ENCODE measurements at regions not wholly inside any gene's neighbourhood (a gene's known extent, or its start where the extent isn't known, plus 50 kb on each side); places are given as distances from the start of the nearest gene placed in this dataset.

DNA sequence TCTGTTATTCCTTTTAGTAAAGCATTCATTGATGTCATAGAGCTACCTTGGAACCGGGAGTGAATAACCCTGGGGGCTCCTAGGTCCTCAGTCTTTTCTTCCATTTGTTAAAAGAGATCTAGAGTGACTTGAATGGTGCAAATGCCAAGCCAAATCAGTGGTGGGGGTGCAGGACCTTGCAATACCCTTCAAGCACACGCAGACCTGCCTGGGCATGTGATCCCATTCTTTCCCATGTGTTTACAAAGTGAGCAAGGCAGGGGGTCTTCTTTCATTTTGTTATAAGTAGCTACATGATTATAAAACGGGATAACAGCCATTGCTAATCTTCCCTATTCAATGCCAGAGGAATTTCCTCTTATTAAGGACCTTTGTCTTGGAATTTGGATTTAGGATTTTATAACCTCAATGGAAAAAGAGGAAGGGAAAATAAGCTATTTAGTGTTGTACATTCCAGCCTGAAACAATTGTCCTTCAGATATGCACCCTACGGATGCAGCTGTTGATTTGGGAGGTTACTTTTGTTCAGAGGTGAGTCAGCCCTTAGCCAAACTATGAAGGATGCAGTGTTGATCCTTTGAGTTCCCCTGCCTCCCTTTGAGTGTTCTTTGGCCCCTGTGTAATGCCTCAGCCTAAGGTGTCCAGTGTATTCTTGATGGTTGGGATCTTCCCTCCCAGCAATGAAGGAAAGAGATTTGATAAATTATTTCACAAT lies 623.8 kb upstream of the HTR2C start:
- ATAC-seq: no peak
- intact Hi-C loops (cut with micrococcal nuclease): no loop called here
- no peak for DNase-seq

DNA sequence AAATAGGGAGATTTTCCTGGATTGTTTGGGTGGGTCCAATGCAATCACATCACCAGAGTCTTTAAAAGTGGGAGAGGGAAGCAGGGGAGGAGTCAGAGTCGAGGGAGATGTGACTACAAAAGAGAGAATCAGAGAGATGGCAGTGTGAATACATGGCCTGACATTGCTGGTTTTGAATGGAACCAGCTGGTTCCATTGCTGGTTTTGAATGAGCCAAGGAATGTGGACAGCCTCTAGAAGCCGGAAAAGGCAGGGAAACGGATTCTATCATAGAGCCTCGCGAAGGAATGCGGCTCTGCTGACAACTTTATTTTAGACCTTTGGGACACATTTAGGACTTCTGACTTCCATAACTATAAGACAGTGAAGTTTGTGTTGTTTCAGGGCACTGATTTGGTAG lies 627.0 kb upstream of the HTR2C start:
- no peak for ATAC-seq
- intact Hi-C loops (cut with micrococcal nuclease): no loop called here
- no peak for DNase-seq

DNA sequence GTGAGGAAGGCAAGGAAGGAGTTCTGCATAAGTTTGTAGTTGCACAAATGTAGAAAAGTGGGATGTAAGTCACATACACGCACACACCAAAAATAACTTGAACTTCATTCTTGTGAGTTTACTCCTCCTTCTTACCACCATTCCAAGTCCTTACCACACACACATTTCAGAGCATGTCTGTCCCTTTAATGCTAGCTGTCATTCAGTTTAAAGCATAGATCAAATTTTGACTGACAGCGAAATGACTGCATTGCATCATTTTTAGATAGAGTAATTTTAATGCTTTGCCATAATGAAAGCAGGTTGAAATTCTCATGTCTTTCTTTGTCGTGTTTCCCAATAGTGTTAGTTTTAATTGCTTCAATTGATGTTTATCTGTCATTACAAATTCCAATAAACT lies 629.6 kb upstream of the HTR2C start:
- intact Hi-C loops (cut with micrococcal nuclease): no loop called here
- ATAC-seq (no peak), DNase-seq (no peak)

DNA sequence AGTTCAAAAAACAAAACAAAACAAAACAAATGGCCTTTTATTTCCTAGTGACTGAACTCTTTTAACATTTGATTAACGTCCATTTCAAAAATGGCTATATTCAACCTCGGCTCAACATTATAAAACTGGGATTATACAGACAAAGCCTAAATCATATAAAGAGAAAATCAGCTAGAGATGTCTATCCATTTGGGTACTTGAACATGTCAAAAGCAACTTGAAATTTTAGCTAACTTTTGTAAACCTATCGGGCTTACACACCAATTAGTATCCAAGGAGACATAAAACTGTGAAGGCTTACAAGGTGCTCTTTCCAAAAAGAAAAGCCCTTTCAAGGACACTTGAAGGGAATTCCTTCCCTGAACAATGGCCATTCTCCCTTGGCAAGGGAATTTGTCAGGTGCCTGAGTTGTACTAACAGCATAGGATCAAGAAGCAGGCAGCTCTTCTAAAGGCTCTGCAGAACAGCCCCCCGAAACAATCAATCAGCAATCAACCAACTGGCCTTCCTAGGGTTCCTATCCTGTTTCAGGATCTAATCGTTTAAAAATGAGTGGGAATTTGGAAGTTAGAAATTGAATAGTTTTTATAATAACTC lies 633.7 kb upstream of the HTR2C start:
- no peak for DNase-seq
- intact Hi-C loops (cut with micrococcal nuclease): no loop called here
- no peak for ATAC-seq

DNA sequence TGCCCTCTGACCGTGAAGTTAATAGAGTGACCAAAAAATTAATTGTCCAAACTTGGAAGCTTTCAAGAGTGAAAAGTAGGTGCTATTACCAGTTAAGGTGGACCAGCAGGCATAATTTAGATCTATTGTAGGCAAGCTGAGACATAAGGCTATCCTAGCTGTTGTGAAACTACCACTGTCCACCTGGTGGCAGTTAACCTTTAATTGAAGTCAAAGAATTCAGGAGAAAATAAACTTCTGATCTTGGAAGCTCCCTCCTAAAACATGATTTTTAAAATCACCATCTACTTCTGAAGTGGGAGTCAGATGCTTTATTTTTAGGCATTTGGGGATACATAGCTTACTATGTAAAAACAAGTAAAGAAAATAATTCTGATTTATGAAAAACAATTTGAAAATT lies 636.3 kb upstream of the HTR2C start:
- ATAC-seq (no peak), DNase-seq (no peak)
- intact Hi-C loops (cut with micrococcal nuclease): no loop called here

DNA sequence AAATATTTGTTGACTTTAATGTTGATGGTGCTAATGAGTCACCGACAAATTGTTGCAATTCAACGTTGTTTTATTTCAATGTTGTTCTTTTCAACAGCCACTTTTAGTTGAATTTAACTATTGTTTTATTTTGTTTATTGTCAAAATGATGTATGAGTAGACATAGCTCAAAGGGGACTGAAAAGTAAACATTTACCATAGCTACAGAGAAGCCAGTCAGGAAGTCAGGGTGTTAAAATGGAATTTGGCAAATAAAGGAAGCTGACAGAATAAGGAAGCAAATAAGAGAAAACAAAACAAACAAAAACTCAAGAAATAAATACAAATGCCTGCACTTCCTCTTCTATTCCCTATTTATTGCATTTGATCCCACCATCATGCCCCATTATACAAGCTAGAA lies 648.4 kb upstream of the HTR2C start:
- intact Hi-C loops (cut with micrococcal nuclease): no loop called here
- no peak for DNase-seq
- ATAC-seq: no peak

DNA sequence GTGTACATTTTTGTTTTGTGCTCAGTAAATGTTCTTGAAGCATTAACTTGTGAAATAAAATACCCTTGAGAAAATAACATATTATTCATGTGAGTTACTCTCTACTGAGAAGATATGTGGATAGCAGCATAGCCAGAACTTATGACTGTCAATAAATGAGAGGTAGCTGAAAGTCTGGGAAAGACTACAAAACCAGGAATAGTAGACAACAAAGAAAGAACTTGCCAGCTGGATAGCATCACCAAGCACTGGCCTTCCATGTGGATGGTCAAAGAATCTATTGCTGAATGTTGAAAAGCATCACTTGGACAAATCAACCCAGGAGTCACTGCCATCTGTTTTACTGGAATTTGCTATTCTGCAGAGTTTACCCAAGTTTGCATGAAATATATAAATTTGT lies 650.0 kb upstream of the HTR2C start:
- ATAC-seq: no peak
- DNase-seq: no peak
- intact Hi-C loops (cut with micrococcal nuclease): no loop called here

DNA sequence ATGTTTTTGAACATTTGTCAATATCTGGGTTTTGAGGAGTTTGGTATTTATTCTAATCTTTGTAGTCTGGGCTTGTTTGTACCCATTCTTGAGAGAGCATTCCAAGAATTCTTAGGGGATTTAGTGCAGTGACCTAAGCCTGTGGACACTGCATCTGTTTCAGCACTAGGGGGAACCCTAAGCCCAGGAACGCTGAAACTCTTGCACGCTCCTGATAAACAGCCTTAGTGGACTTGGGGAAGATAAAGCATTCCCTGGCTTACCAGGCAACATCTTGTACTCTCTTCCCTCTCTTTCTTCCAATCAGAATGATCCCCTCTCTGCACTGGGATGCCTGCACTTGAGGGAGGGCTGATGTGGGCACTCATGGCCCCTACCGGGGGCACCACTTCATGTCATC lies 654.9 kb upstream of the HTR2C start:
- intact Hi-C loops (cut with micrococcal nuclease): no loop called here
- DNase-seq: no peak
- ATAC-seq: no peak

DNA sequence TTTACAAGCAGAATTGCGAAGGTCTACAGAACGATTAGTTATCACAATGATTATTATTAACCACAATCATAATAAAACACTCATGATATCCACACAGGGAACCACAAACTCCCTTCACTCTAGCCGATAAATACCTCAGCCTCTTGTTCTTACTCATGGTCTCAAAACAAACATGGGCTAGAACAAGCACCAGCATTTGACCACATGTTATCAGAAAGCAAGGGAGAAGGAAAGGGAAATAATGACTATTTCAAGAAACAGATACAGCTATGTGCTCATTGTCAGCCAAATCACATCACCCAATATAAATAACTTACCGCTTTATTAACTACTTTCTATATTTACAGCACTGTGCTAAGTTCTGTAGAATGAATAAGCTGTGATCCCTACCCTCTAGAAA lies 663.2 kb upstream of the HTR2C start:
- no peak for DNase-seq
- intact Hi-C loops (cut with micrococcal nuclease): no loop called here
- ATAC-seq: no peak

DNA sequence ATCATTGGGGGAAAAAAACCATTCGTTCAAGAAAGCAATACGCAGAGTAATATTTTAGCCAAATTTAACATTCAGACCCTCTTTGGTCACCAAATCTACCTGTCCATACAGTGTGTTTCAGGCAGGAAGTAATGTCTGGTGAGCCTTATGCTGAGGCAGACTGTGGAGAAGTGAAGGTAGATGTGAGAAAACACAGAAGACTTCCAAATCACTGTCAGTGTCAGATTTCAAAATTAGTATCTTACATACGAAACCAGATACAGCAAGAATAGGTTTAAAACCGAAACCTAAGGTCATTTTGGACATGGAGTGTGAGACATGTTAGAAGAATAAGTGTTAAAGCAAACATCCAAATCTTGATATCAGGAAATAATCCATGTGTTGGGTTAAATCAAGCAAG lies 664.5 kb upstream of the HTR2C start:
- intact Hi-C loops (cut with micrococcal nuclease): no loop called here
- DNase-seq (no peak), ATAC-seq (no peak)

DNA sequence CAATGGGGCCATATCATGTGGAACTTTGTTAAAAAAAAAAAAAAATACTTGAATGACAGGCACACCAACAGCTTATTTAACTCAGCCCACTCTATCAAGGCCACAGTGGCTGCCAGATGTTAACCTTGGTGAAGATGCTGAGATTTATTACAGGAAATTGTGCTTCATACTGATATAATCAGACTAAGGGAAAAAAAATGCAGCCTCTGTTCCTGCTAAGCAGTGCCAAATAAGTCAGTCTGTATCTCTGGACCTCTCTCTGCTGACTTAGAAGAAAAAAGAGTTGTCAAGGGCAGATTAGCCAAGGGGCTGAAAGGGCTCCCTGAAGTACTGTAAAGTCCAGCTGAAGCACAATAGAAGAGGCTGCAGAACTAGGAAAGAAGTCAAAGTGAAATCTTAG lies 677.7 kb upstream of the HTR2C start:
- DNase-seq: no peak
- ATAC-seq: peak; percentile 39
- intact Hi-C loops (cut with micrococcal nuclease): no loop called here

DNA sequence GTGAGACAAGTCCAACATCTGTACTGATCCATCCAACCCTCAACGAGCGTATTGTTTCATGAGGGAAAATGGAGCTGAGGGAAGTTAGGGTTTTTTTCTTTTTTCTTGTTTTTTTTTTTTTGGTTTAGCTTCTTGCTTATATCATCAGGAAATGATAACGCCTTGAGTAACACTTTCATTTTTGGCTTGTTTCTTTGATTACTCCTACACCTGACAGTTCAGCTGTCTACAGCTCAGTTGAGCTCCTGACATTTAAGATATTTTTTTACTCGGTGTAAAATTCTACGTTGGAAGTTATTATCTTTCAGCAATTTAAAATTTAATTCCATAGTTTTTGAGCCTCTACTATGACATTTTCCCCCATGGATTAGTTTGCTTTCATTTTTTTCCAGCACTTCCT lies 691.0 kb upstream of the HTR2C start:
- intact Hi-C loops (cut with micrococcal nuclease): no loop called here
- no peak for DNase-seq
- no peak for ATAC-seq

DNA sequence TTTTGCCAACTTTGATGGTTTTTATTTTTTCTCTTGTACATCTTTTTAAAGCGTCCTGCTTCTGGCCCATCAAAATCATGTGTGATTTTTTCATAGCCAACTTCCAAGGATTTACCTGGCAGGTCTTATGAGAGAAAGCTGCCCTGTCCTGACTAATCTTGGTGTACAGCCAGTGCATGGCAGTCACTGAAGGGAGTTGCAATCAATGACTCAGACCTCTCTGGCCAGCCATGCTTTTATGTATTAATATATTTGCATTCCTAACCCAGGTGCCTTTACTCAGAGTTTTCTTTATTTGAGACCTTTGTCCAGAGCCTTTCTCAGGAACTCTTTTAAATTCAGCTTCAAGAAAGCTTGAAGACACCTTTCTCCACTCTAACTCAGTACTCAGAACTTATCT lies 691.5 kb upstream of the HTR2C start:
- DNase-seq (no peak), ATAC-seq (no peak)
- intact Hi-C loops (cut with micrococcal nuclease): no loop called here

DNA sequence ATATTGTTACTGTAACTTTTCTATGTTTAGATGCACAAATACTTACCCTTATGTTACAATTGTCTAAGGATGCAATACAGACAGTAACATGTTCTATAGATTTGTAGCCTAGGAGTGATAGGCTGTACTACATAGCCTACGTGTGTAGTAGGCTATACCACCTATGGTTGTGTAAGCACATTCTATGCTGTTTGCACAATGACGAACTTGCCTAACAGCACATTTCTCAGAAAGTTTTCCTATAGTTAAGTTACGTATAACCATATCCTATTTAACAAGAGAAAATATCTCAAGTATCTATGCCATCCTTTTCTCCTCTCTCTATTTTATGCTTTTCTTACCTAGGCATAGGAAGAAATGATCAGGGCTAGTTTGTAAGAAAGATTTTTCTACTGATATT lies 710.8 kb upstream of the HTR2C start:
- intact Hi-C loops (cut with micrococcal nuclease): no loop called here
- no peak for DNase-seq
- no peak for ATAC-seq

DNA sequence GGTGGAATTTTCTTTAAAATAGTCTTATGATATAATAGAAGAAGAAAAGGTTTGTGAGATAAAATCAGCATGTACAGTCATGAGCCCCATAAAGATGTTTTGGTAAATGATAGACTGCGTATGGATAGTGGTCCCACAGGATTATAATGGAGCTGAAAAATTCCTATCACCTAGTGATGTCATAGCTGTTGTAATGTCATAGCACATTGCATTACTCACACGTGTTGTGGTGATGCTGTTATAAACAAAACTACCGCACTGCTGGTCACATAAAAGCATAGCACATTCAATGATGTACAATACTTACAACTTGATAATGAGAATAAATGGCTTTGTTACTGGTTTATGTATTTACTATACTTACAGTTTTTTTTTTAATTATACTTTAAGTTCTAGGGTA lies 715.2 kb upstream of the HTR2C start:
- intact Hi-C loops (cut with micrococcal nuclease): no loop called here
- ATAC-seq (no peak), DNase-seq (no peak)

DNA sequence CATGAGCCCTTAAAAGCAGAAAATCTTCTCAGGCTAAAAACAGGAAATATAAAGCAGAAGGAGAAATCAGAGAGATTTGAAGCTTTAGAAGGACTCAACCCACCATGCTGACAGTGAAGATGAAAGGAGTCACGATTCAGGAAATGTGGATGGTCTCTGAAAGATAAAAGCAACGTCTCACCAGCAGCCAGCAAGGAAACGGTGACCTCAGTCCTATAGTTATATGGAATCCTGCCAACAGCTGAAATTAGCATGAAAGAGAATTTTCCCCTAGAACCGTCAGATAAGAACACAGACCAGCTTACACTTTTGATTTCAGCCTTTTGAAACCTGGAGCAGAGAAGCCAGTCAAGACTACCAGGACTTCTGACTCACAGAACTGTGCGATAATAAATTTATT lies 715.7 kb upstream of the HTR2C start:
- intact Hi-C loops (cut with micrococcal nuclease): no loop called here
- DNase-seq: no peak
- no peak for ATAC-seq

DNA sequence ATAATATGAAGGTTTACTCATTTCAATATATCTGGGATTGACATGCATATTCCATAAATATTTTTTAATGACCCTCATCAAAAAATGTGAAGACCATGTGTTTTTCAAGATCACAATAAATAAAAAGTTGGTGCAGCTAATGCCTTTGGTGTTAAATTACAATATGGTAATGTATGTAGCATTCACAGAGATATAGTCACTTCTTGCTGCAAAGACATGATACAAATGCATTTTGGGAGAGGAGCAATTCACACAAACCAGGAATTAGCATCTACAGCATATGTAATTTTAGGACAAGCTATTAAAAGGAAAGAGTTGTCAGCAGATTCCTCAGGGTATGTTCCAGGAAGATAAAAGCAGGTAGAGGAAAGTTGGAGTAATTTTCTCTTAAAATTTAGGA lies 734.5 kb upstream of the HTR2C start:
- ATAC-seq (no peak), DNase-seq (no peak)
- intact Hi-C loops (cut with micrococcal nuclease): no loop called here

DNA sequence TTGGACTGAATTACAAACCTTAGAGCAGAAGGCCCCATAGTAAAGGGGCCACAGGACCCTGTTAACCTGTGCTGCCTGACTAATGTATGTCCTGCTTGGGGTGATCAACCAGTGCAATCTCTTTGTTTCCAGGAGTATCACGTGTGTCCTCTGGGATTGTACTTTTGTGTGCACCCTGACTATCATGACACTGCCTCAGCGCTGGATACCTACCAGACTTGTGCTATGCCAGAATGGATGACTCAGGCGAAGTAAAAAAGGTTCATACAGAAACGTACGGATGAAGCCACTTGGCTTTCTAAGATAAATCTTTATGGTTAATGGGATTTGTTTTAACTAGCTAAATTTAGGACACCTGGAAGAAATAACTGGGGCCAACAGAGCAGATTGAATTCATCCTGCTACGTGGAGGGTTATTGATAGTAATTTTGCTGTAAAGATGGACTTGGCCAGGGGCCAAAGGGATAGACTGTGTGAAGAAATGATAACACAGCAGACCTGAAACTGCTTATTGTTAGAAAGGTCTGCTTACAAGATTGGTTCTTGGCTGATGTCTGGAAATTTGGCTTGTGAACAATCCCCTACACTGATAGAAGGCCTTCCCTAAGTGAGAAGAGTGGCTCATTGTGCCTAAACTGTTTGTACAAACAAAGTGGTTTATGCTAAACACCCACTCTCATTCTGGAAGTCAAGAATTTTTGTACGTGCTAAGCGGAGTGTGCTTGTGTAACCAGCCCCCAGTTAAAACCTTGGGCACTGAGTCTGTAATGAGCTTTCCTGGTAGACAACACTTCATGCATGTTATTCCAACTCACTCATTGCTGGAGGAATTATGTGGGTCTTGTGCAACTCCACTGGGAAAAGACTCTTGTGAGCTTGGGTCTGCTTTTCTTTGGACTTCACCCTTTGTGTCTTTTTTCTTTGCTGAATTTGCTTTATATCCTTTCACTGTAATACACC lies 750.5 kb upstream of the HTR2C start:
- intact Hi-C loops (cut with micrococcal nuclease): no loop called here
- no peak for DNase-seq
- ATAC-seq: no peak

DNA sequence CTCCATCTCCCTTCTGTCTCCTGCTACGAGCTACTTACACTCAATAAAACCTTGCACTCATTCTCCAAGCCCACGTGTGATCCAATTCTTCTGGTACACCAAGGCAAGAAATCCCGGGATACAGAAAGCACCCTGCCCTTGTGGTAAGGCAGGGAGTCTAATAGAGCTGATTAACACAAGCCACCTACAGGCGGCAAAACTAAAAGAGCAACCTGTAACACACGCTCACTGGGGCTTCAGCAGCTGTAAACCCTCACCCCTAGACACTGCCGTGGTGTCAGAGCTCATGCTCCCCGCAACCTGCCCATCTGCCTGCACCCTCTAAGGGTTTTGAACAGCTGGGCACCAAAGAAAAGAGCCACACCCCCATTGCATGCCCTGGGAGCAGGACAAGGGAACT lies 755.4 kb upstream of the HTR2C start:
- intact Hi-C loops (cut with micrococcal nuclease): no loop called here
- ATAC-seq: no peak
- DNase-seq: no peak

DNA sequence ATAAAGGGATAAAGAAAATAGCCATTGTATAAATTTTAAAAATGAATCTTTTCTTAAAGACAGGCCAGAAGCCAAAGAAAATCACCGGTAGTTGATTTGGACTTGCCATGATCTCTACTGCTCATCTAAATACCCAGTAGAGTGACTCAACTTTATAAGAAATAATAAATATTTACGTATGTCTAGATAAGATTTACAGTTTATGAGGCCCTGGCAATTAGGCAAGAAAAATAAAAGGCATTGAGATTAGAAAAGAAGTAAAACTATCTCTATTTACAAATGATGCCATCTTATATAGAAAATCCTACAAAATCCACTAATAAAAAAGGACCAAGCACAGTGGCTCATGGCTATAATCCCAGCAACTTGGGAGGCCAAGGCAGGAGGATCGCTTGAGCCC lies 765.5 kb upstream of the HTR2C start:
- DNase-seq (no peak), ATAC-seq (no peak)
- intact Hi-C loops (cut with micrococcal nuclease): no loop called here

DNA sequence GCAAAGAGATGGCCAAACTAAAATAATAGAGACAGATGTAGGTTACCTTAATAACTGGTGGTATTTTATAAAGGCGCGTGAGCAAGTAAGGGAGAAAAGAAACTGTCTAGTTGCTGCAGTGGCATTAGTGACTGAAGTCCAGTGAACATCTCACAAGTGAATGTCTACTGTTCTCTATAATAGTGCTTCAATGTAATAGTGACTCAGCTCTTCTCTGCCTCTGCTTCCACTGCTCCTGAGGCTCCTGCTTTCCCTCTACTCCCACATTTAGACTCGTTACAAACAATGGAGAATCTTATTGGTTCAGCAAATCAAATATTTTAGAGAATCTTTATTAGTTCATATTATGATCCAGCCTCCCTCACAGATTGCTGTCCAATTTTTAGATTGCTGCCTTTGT lies 779.1 kb upstream of the HTR2C start:
- ATAC-seq (no peak), DNase-seq (no peak)
- intact Hi-C loops (cut with micrococcal nuclease): no loop called here

Data from left ventricle myocardium superior (tissue), 1 donor.